Ishikawa (cell line): ENCODE measurements at regions not wholly inside any gene's neighbourhood (a gene's known extent, or its start where the extent isn't known, plus 50 kb on each side); places are given as distances from the start of the nearest gene placed in this dataset.
A peak's percentile ranks its signal among the peaks of the same experiment; 100 is the strongest.

Experiments used
- CEBPB ChIP-seq: IDR thresholded peaks from 2 replicates; pipeline ENCODE4 v1.6.1; 2012
- CREB1 ChIP-seq: IDR thresholded peaks from 2 replicates; pipeline ENCODE4 v1.6.1; 2012; ENCODE audit warnings: low read depth
- EGR1 ChIP-seq: IDR thresholded peaks from 2 replicates; pipeline ENCODE4 v1.6.1; 2012
- EP300 ChIP-seq: IDR thresholded peaks from 2 replicates; pipeline ENCODE4 v1.6.1; 2012; ENCODE audit warnings: borderline replicate concordance
- FOXM1 ChIP-seq: IDR thresholded peaks from 2 replicates; pipeline ENCODE4 v1.6.1; 2012; ENCODE audit warnings: low read depth, borderline replicate concordance
- MAX ChIP-seq: IDR thresholded peaks from 2 replicates; pipeline ENCODE4 v1.6.1; 2012
- NFIC ChIP-seq: IDR thresholded peaks from 2 replicates; pipeline ENCODE4 v1.6.1; 2012
- RAD21 ChIP-seq: IDR thresholded peaks from 2 replicates; pipeline ENCODE4 v1.6.1; 2012; ENCODE audit warnings: low read depth
- REST ChIP-seq: IDR thresholded peaks from 2 replicates; pipeline ENCODE4 v1.6.1; 2012; ENCODE audit warnings: low read depth, mild to moderate bottlenecking
- TAF1 ChIP-seq: IDR thresholded peaks from 2 replicates; pipeline ENCODE4 v1.6.1; 2012; ENCODE audit warnings: low read depth, mild to moderate bottlenecking
- TCF12 ChIP-seq: IDR thresholded peaks from 2 replicates; pipeline ENCODE4 v1.6.1; 2012; ENCODE audit warnings: low read depth
- TEAD4 ChIP-seq: IDR thresholded peaks from 2 replicates; pipeline ENCODE4 v1.6.1; 2012
- USF1 ChIP-seq: IDR thresholded peaks from 2 replicates; pipeline ENCODE4 v1.6.1; 2012
- YY1 ChIP-seq: IDR thresholded peaks from 2 replicates; pipeline ENCODE4 v1.6.1; 2012; ENCODE audit warnings: low read depth
- ZBTB7A ChIP-seq: IDR thresholded peaks from 2 replicates; pipeline ENCODE4 v1.6.1; 2012; ENCODE audit warnings: low read depth

- TF ChIP-seq YY1 (no peak), MAX (no peak), TCF12 (no peak), RAD21 (no peak), FOXM1 (no peak), TAF1 (no peak), CEBPB (no peak), REST (no peak), EGR1 (no peak), EP300 (no peak), TEAD4 (no peak), ZBTB7A (no peak), NFIC (no peak), USF1 (no peak), CREB1 (no peak)
Observed at GRCh38 chr15:95843241-95843910, 487.1 kb upstream of the NR2F2 start.

GRCh38 chr15:95845862-95846515 is 484.5 kb upstream of the NR2F2 start:
- TF ChIP-seq ZBTB7A (no peak), EP300 (no peak), RAD21 (no peak), USF1 (no peak)

- no peak for TF ChIP-seq YY1
- TF ChIP-seq USF1 = no peak
- TF ChIP-seq REST = no peak
- no peak for TF ChIP-seq RAD21
- TF ChIP-seq NFIC = no peak
- no peak for TF ChIP-seq FOXM1
- TF ChIP-seq ZBTB7A = no peak
- TF ChIP-seq TEAD4 = no peak
- no peak for TF ChIP-seq EP300
- TF ChIP-seq TCF12 = no peak
- TF ChIP-seq MAX = no peak
- TF ChIP-seq EGR1 = no peak
- TF ChIP-seq TAF1 = no peak
- TF ChIP-seq CREB1 = no peak
- no peak for TF ChIP-seq CEBPB
Observed at GRCh38 chr15:95848126-95848525, 482.4 kb upstream of the NR2F2 start.

GRCh38 chr15:95850837-95851236 is 479.7 kb upstream of the NR2F2 start:
- no peak for TF ChIP-seq TAF1
- peak; percentile 46 for TF ChIP-seq RAD21

- no peak for TF ChIP-seq ZBTB7A
- no peak for TF ChIP-seq CEBPB
- no peak for TF ChIP-seq YY1
- no peak for TF ChIP-seq EP300
- no peak for TF ChIP-seq NFIC
- TF ChIP-seq EGR1 = no peak
- TF ChIP-seq MAX = no peak
- TF ChIP-seq FOXM1 = no peak
- TF ChIP-seq TEAD4 = no peak
- no peak for TF ChIP-seq CREB1
- no peak for TF ChIP-seq REST
- no peak for TF ChIP-seq TAF1
- no peak for TF ChIP-seq USF1
- no peak for TF ChIP-seq RAD21
- no peak for TF ChIP-seq TCF12
Observed at GRCh38 chr15:95853350-95853749, 477.1 kb upstream of the NR2F2 start.
